Activated gamma-delta T cell treated with anti-CD3 and anti-CD28 coated beads, Interleukin-2, amount 50 U/mL, for 16 hours (primary cell): ENCODE measurements at regions not wholly inside any gene's neighbourhood (a gene's known extent, or its start where the extent isn't known, plus 50 kb on each side); places are given as distances from the start of the nearest gene placed in this dataset.

Experiments
- DNase-seq: peaks from one replicate; pipeline ENCODE4 v3.0.0-alpha.2; 2020; ENCODE audit warnings: low read depth

DNA sequence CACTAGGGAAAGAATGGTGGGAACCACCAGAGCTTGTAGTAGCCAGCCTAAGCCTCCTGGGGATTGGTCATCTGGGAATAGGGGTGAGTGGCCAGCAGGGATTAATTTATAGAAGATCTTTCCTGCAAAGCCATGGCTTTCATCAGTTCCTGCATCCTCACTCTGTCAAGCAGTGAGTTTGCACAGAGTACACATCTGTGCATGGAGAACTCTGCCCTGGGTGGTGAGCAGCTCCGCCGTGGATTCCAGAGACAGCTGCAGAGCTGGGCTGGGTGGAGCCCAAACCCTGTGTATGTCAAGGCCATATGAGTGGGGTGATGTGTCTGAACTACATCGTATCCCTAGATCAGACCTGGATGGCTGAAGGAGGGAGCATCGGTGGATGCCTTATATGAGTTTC lies 182.2 kb downstream of the GLI2 start:
- no peak for DNase-seq

DNA sequence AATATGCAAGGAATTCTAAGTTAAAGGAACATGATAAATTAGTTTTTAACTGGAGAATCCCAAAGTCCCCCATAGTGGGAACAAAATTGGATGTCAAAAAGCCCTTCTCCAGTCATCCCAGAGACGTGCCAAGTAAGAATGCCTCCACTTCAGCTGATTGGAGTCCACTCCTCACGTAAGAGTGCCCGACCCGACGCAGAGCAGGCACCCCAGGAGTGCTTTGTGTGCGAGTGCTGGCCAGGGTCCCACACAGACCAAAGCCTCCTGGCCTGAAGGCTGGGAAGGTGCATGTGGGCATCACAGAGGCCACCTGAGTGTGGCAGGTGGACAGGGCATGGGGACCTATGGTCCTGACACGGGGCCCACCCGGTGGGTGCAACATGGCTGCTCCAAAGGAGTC lies 183.5 kb downstream of the GLI2 start:
- no peak for DNase-seq

DNA sequence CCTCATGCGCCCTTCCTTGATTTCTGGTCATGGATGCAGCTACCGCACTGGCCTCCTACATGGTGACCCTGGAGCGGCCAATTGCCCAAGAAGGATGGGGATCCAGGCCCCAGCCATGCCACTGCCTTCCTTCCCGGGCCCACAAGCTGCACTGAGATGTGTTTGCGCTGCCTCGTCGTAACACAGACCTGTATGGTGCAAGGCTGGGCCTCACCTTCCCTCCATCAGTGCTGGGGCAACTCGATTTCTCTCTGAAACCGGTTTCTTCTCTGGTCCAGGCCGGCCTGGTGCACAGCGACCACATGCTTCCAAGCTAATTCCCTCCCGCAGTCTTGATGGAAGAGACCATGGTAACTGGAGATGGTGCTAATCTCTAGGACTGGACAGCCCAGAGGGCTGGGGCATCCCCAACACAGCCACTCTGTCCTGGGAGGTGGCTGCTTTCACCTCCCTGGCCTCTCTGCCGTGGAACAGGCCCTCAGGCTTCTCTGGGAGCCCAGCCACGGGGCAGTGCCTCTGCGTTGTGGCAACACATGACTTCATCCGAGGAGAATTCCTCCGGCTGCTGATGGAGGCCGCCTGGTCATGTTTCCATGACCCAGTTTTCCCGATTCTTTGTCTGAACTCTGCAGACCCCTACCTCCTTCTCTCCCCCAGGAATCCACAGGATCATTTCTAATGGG lies 184.2 kb downstream of the GLI2 start:
- no peak for DNase-seq

- no peak for DNase-seq
Observed at GRCh38 chr2:120920454-120921148, 184.9 kb downstream of the GLI2 start.

GRCh38 chr2:120921457-120921856 lies 185.8 kb downstream of the GLI2 start:
- DNase-seq = no peak

DNA sequence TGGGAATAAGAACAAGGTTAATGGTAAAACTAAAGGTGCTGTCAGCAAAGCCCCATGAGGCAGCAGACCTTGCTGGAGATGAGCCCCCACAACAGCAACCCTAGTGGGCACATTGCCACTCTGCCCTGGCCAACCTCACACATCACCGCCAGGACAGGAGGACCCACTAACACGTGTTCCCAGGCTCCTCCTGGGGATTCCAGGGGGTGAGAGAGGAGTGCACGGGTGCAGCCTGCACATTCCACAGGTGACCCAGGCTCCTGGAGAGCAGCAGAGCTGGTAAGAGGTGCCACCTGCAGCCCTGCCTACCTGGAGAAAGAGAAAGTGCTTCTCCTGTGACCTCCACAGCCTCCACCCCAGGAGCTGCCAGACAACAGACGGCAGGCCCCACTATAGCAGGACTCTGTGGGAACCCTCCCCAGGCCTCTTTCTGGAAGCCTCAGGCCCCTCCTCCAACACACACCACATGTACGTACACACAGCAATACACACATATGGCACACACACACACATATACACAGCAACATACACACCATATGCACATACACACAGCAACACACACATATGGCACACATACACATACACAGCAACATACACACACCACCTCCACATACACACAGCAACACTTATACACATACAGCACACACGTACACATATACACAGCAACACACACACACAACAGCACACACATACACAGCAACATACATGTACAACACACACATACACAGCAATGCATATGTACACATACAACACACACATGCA lies 187.1 kb downstream of the GLI2 start:
- DNase-seq = no peak

DNA sequence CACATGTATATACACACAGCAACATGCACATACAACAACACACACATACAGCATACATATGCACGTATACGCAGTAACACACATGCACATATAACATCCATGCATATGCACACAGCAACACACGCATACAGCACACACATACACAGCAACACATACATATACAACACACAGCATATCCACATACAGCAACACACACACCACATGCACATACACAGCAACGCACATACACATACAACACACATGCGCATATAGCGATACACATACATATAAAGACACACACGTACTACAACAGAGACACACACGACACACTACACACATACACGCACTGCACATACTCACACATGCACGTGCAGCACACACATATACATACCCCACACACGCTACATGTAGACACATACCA lies 187.8 kb downstream of the GLI2 start:
- no peak for DNase-seq

- no peak for DNase-seq
Observed at GRCh38 chr2:120924924-120925323, 189.3 kb downstream of the GLI2 start.

DNA sequence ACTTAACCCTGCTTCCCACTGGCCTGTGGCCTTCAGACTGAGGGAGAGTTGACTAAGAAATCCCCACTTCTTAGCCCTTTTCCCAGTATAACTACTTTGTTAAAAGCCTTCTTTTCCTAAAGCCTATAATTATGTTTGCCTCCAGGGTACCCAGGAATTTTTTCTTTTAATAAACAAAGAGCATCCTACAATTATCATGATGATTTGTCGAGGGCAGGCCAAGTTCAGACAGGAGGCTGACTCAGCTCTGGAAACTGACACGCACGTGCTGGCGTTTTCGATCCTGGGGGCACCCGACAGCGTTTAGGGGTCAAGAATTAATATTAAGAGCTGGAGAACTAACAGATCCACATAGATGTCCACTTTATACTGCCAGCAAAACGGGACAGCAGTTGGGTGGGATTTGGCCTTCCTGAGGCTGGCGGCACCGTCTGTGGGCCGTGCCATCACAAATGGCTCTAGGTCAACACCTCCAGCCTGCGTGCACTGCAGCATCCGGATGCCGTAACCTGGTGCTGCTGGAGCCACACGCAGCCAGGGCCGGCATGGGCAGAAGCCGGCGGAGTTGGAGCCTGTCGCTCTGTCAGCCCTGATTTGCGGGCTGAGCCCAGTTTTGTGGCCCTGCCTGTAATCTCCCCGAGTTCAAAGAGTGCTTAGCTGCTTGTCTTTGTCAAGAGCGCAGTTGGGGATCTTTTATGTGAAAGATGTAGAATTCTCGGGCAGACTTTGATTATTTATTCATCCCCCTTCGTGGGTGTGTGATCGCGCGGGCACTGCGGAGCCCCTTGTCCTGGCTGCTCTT lies 191.0 kb downstream of the GLI2 start:
- DNase-seq = no peak

- DNase-seq = no peak
Observed at GRCh38 chr2:120927265-120927628, 191.6 kb downstream of the GLI2 start.

DNA sequence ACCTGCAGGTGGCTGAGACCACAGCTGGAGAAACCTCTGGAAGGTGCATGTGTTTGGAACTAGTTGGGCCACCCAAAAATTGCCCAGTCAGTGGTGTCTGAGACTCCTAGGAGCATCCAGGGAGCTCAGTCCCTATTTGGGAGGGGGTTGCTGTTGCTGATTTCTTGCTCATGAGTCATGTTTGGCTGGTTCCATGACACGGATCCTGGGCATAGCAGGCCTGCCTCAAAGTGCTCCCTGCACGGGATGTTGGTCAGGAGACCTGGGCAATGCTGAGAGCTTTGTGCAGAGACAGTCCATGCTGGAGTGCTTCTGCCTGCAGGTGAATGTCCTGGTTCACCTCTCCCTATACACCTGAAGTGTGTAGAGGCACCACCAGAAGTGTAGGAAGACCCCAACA lies 194.2 kb downstream of the GLI2 start:
- DNase-seq = no peak

DNA sequence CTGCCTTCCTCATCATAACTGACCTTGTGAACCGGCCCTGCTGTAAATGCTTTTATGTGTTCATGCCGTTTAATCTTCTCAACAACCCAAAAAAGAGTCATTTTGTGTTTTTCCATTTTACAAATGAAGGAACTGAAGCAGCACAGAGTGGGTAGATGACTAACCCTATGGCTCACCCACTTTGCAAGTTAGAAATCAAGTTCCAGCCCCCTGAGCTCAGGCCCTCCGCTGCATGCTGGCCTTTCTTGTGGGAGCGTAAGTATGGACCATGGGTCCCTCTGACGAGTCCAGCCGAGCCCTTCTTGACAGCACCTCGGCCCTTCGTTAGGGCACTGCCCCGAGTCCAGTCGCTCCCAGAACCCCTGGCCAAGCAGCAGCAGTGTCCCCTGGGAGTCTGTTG lies 194.6 kb downstream of the GLI2 start:
- no peak for DNase-seq

GRCh38 chr2:120930864-120931263 lies 195.2 kb downstream of the GLI2 start:
- no peak for DNase-seq

GRCh38 chr2:120932472-120932871 lies 196.8 kb downstream of the GLI2 start:
- no peak for DNase-seq

DNA sequence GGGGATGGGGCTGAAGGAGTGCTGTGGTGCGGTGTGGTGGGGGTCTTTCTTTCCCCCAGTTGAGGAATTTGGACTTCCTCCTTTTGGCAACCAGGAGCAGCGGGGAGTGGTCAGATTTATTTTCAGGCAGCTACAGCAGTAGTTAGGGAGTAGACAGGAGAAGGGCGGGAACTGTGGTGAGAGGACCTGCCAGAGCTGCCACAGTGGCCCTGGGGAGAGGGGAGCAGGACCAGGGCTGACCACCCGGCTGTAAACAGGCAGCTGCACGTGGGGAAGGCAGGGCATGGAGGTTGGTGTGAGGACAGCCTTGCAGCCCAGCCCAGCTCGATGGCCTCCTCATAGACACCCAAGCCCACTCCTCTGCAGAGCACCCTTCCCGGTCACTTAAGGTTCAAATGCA lies 197.2 kb downstream of the GLI2 start:
- DNase-seq = no peak

DNA sequence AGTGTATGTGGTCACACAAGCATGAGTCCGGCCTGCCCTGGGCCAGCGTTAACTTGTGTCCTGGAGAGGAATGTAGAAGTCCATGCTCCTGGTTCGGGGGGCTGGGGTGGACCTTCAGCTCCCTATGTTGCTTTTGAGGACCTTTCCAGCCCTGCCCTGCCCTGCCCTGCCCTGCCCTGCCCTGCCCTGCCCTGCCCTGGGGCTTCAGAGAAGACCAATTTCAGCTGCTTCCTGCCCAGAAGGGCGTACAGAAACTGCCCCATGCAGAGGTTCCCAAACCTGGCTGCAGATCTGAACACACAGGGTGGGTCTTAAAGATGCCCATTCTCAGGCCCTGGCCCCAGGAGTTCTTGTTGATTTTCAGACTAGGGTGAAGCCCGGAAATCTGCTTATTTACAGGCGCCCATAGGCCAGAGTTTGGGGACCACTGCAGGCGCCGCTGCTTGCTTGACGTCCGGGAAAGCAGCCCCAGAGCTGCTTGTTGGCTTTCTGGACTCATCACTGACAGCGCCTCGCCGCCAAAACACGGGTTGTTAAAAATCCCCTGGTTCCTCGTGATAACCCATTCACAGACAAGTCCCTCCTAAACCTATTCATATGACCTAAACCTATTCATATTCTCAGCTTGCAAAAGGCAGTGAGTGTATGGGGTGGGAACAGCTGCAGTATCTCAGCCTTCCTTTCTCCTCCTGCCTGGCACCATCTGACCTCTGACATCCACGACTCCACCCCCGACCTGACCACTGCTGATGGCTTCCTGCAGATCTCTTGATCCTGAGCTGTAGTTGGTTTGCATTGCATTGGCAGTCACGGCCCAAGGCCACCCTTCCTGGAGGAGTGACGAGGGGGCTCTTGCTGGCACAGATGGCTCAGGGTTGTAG lies 198.3 kb downstream of the GLI2 start:
- no peak for DNase-seq

- DNase-seq = no peak
Observed at GRCh38 chr2:120934574-120935338, 199.1 kb downstream of the GLI2 start.

DNA sequence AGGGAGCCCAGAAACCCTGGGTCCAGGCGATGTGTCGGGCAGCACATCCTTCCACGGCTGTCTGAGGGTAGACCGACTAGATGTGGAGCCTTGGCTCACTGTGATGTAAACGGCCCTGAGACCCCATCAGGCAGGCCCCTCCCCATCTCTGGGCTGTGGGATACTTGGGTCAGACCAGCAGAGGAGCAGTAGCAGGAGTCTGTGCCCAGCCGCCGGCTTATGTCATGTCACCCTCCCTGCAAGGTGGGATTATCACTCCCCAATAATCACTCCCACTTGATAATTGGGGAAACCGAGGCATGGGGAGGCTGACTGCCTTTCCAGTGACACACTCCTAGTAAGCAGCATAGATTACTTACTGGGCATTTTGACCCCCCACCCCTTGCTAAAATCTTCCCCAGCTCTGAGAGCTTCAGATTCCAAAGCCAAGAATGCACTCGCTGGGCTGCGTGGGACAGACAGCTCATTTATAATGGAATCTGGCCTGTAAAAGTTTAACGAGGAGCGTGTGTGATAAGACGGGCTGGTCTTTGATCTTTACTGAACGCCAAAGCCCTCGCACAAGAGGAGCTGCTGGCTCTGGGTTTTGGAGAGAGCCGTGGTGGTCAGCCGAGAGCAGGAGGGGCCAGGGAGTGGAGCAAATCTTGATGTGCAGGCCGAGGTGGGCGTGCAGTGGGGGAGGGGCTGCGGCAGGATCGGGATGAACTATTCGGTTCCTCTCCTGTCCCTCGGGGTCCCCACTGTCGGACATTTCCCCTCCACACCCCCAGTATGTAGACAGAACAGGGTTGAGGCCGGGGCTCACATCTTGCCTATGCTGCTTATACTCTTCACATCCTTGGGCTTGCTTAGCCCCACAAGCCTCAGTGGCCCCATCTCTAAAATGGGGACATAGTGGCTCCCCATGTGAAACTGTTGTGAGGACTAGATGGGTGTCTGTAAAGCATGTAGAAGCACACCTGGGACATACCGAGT lies 200.0 kb downstream of the GLI2 start:
- no peak for DNase-seq
